Glomerular visceral epithelial cell (primary cell): ENCODE measurements at regions not wholly inside any gene's neighbourhood (a gene's known extent, or its start where the extent isn't known, plus 50 kb on each side); places are given as distances from the start of the nearest gene placed in this dataset.

Source experiments
- DNase-seq: peaks from one replicate; pipeline ENCODE4 v3.0.0-alpha.2; 2016; ENCODE audit errors: extremely low spot score

DNA sequence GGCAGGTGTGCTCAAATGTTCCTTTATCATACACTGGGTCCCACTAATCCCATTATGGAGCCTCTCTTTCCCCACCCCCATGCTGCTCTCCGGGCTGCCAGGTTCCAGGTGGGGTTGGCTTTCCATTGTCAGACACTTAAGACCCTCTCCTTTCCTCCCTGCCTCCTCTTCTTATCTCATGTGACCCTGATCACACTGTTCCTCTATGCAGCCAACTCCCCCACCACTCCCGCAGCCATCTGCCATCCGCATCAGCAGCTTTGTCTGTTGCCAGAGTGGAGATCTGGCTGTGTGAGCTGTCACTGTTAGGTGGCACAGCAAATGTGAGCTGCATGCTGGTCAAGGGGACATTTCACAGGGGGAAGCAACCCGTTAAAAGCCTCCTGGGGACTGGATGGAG lies 391.4 kb downstream of the TNS3 start:
- no peak for DNase-seq

- DNase-seq: no peak
These were observed 393.1 kb downstream of the TNS3 start for GRCh38 chr7:47188653-47189315.

- no peak for DNase-seq
These were observed 393.8 kb downstream of the TNS3 start for GRCh38 chr7:47188136-47188535.

DNA sequence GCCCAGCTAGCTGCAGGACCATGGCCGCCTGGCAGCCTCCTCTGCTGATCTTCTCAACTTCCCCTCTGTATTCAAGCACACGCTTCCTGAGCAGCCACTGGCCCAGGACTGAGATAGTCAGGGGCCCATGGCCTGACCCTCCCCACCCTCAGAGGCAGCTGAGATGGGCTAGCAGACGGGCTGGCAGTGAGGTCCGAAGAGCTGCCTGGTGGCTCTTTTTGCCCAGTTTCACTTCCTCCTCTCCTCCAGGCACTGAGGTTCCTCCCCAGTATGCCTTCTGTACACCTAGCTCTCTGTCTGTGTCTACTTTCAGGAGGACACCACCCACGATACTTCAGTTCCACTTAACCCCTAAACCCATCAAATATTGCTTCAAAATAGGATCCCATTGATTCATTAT lies 395.6 kb downstream of the TNS3 start:
- no peak for DNase-seq

GRCh38 chr7:47185839-47186238 lies 396.1 kb downstream of the TNS3 start:
- no peak for DNase-seq

DNA sequence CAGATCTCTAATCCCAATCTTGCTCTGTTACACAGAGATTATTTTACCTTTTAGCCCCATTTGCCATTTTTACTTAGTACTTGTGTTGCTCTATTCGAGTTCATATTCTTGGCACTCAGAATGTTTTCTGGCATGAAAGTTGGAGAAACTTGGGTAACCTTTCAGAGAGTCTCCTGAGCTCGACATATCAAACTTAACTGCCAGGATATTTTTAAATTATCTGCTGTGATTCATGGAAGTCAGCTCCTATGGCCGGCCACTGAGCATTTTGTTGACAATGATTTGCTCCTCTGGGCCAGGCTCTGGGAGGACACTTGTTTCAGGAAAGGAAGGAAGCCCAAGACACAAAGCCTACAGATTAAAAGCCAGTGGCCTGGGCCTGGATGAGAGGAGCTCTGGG lies 396.7 kb downstream of the TNS3 start:
- DNase-seq: no peak

DNA sequence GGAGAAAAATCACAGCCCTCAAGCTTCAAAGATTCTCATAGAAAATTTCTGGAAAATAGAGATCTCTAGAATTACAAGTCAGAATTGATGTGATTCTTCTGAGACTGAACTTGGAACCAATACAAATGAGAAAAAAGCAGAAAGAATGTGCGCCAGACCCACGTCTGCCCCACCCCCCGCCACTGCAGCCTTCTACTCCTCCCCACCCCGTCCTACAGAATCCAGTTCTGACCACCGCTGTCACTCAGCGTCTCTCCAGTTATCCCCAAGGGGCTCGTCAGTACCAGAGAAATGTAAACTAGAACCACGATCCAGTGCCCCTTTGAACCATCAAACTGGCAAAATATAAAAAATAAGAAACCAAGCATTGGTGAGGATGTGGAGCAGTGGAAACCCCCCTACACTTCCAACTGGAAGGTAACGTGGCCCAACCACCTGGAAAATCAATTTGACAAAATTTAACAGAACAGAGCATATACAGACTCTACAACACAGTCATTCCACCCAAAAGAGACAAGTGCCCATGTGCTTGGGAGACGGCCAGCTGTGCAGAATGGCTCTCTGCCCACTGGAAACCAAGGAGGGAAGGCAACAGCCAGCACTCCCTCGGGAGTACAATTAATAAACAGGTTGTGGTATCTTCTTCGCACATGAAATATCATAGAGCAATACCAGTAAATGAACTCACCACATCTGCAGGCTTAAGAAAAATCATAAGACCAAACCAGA lies 397.9 kb downstream of the TNS3 start:
- no peak for DNase-seq

- DNase-seq: no peak
These were observed 400.1 kb downstream of the TNS3 start for GRCh38 chr7:47181746-47182361.

- peak; percentile 16 for DNase-seq
These were observed 401.4 kb downstream of the TNS3 start for GRCh38 chr7:47180516-47180826.

- peak; percentile 73 for DNase-seq
These were observed 401.9 kb downstream of the TNS3 start for GRCh38 chr7:47179812-47180515.

- peak; percentile 91 for DNase-seq
These were observed 409.0 kb downstream of the TNS3 start for GRCh38 chr7:47172602-47173539.

DNA sequence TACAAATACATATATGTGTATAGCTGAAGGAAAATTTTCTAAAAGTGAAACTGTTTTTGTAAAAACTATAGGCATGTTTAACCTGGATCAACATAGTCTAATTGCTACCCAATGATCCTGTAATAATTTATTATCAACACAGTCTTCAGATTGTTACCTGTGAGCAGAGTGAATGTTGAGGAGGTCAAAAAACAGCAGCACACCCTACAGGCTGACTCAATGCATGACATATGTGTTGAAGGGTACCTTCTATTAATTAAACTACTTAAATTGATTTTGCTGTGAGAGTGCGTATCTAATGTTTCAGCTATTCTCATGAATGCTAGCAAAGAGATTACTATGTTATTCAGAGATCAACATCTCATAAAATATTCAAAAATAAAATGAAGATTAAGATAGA lies 411.4 kb downstream of the TNS3 start:
- no peak for DNase-seq

- peak; percentile 34 for DNase-seq
These were observed 427.1 kb downstream of the TNS3 start for GRCh38 chr7:47154791-47155190.

GRCh38 chr7:47153576-47153975 lies 428.3 kb downstream of the TNS3 start:
- DNase-seq: peak; percentile 58

- DNase-seq: peak; percentile 86
These were observed 428.9 kb downstream of the TNS3 start for GRCh38 chr7:47153058-47153457.

DNA sequence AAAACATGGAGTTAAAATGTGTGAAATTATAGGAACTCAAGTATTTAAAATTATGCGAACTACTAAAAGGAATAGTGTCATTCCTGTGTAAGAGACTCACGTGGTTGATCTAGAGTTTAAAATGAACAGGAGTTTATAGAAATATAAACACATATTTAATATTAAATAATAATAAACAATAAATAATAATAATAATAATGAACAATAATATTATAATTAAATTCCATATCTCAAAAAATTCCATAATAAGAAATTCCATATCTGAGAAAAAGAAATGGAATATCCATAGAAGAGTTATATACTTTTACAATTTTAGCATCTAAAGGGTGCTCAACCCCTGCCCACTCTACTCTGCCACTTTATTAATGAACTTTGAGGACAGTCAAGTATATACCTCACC lies 429.6 kb downstream of the TNS3 start:
- no peak for DNase-seq

GRCh38 chr7:47150497-47151260 lies 431.2 kb downstream of the TNS3 start:
- DNase-seq: no peak

DNA sequence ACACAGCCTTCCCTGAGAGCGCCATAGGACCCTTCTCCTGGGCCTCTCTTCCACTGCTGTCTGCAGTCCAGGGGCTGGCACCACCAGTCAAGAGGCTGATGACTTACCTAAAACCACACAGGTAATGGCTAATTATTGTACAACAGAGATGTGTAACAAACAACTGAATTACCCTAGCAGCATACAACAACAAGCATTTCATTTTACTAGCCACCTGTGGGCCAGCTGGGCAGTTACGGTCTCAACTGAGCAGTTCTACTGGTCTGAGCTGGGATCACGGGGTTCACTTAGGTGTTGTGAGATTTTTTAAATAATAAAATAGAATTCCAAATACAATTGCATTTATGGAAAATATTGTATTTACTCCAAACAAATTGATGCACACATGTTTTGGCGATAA lies 431.9 kb downstream of the TNS3 start:
- no peak for DNase-seq

GRCh38 chr7:47149208-47149839 lies 432.6 kb downstream of the TNS3 start:
- no peak for DNase-seq

DNA sequence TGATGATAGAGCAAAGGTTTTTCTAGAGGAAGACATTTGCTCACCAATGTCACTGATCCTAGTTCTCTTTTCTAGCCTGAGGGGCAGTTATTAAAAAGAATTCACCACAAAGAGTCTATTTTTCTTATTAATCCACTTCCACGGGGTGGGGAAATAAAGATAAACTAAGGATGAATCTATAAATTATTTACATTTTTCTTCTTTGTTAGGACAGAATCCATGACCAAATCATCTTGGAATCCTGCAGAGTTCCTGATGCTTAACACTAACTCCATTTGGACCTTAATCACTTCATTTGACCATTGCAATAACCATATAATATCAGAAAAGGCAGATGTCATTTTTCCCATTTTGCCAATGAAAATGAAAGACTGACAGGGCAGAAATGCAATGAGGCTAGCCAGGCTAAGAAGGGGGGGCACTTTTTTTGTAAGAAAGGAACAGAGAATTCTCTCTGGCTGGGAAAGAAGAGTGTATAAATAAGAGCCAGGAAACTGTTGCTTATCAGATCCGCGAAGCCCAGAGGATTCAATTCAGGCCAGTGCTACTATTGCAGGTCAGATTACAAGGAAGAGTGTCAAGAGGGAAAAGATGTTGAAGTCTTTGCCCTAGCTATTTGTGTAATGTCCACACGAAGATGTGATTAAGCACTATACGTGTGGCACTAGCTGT lies 433.2 kb downstream of the TNS3 start:
- DNase-seq: no peak
